Stimulated activated naive B cell treated with anti-CD40 and anti-IgM and Interleukin-4, amounts not matched to agents 10 μg/mL and 1 μg/mL and 100 μg/mL, for 72 hours (primary cell): ENCODE measurements at regions not wholly inside any gene's neighbourhood (a gene's known extent, or its start where the extent isn't known, plus 50 kb on each side); places are given as distances from the start of the nearest gene placed in this dataset.

Experiments
- ATAC-seq, 2 donors: fragments of 150-1000 bp; cut with Tn5 transposase; replicated peaks; 2 replicates each; pipeline ENCODE4 v1.10.0; 2021; ENCODE audit warnings: moderate library complexity in 1 of 2
- DNase-seq: peaks from one replicate; pipeline ENCODE4 v3.0.0; 2021
- H3K27ac Mint-ChIP-seq: one replicate; pipeline ENCODE4 v1.8.0; 2022; ENCODE audit warnings: mild to moderate bottlenecking, mixed read lengths
- H3K27me3 Mint-ChIP-seq, 2 donors: one replicate each; pipeline ENCODE4 v1.8.0; 2022; ENCODE audit warnings: mixed read lengths in 2 of 2
- H3K36me3 Mint-ChIP-seq, 2 donors: one replicate each; pipeline ENCODE4 v1.8.0; 2022; ENCODE audit warnings: mixed read lengths in 2 of 2, mild to moderate bottlenecking in 1 of 2
- H3K4me1 Mint-ChIP-seq, 2 donors: one replicate each; pipeline ENCODE4 v1.8.0; 2022; ENCODE audit warnings: mixed read lengths in 2 of 2, mild to moderate bottlenecking in 1 of 2
- H3K4me3 Mint-ChIP-seq, 2 donors: one replicate each; pipeline ENCODE4 v1.8.0; 2022; ENCODE audit warnings: mild to moderate bottlenecking in 2 of 2, mixed read lengths in 2 of 2, moderate library complexity in 1 of 2
- H3K9me3 Mint-ChIP-seq, 2 donors: one replicate each; pipeline ENCODE4 v1.8.0; 2022; ENCODE audit warnings: mixed read lengths in 2 of 2, mild to moderate bottlenecking in 1 of 2

GRCh38 chr3:180283251-180283650, 246.5 kb upstream of the PEX5L start:
- DNase-seq: no peak
- no peaks in the 10 kb centered on the region for H3K9me3 Mint-ChIP-seq

GRCh38 chr3:180284331-180285110, 247.8 kb upstream of the PEX5L start:
- no peaks in the 10 kb centered on the region for H3K4me1 Mint-ChIP-seq
- no peaks in the 10 kb centered on the region for H3K36me3 Mint-ChIP-seq
- H3K9me3 Mint-ChIP-seq: no peaks in the 10 kb centered on the region
- no peak overlapping the region for H3K4me3 Mint-ChIP-seq
- no peak for DNase-seq
- no peaks in the 10 kb centered on the region for H3K27me3 Mint-ChIP-seq
- no peak for ATAC-seq
- H3K27ac Mint-ChIP-seq: no peak overlapping the region

More at GRCh38 chr3:180283251-180283650, 246.5 kb upstream of the PEX5L start:
- no peaks in the 10 kb centered on the region for H3K27me3 Mint-ChIP-seq
- ATAC-seq: no peak
- no peaks in the 10 kb centered on the region for H3K36me3 Mint-ChIP-seq
- no peak overlapping the region for H3K4me3 Mint-ChIP-seq
- no peak overlapping the region for H3K27ac Mint-ChIP-seq
- H3K4me1 Mint-ChIP-seq: peaks cover 4 to 11% of the 10 kb centered on the region in 2 donors

- Mint-ChIP-seq H3K9me3 (peaks cover 0 to 4% of the 10 kb centered on the region in 2 donors), H3K4me1 (no peaks in the 10 kb centered on the region), H3K27me3 (no peaks in the 10 kb centered on the region), H3K4me3 (no peak overlapping the region), H3K27ac (no peak overlapping the region), H3K36me3 (no peaks in the 10 kb centered on the region)
- DNase-seq: no peak
- ATAC-seq: no peak
Observed at GRCh38 chr3:180287703-180288102, 251.0 kb upstream of the PEX5L start.

- H3K27ac Mint-ChIP-seq: no peak overlapping the region
- no peaks in the 10 kb centered on the region for H3K36me3 Mint-ChIP-seq
- peaks cover 0 to 4% of the 10 kb centered on the region in 2 donors for H3K9me3 Mint-ChIP-seq
- no peak overlapping the region for H3K4me3 Mint-ChIP-seq
- ATAC-seq (no peak), DNase-seq (no peak)
- H3K4me1 Mint-ChIP-seq: no peaks in the 10 kb centered on the region
- H3K27me3 Mint-ChIP-seq: no peaks in the 10 kb centered on the region
Observed at GRCh38 chr3:180288816-180289215, 252.1 kb upstream of the PEX5L start.

- ATAC-seq: no peak
Observed at GRCh38 chr3:180290300-180290699, 253.6 kb upstream of the PEX5L start.

GRCh38 chr3:180294282-180295027, 257.7 kb upstream of the PEX5L start:
- DNase-seq (no peak), ATAC-seq (no peak)
- no peaks in the 10 kb centered on the region for H3K27me3 Mint-ChIP-seq
- H3K27ac Mint-ChIP-seq: no peak overlapping the region
- H3K9me3 Mint-ChIP-seq: peaks cover 0 to 4% of the 10 kb centered on the region in 2 donors
- H3K4me1 Mint-ChIP-seq: no peaks in the 10 kb centered on the region
- H3K36me3 Mint-ChIP-seq: no peaks in the 10 kb centered on the region
- H3K4me3 Mint-ChIP-seq: no peak overlapping the region

More at GRCh38 chr3:180290300-180290699, 253.6 kb upstream of the PEX5L start:
- Mint-ChIP-seq H3K4me1 (no peaks in the 10 kb centered on the region), H3K27ac (no peak overlapping the region), H3K4me3 (no peak overlapping the region), H3K27me3 (no peaks in the 10 kb centered on the region), H3K9me3 (peaks cover 0 to 4% of the 10 kb centered on the region in 2 donors), H3K36me3 (no peaks in the 10 kb centered on the region)
- no peak for DNase-seq

- no peaks in the 10 kb centered on the region for H3K27me3 Mint-ChIP-seq
- no peak overlapping the region for H3K27ac Mint-ChIP-seq
- H3K36me3 Mint-ChIP-seq: no peaks in the 10 kb centered on the region
- no peak overlapping the region for H3K4me3 Mint-ChIP-seq
- no peaks in the 10 kb centered on the region for H3K4me1 Mint-ChIP-seq
- peaks cover 0 to under 1% of the 10 kb centered on the region in 2 donors for H3K9me3 Mint-ChIP-seq
- DNase-seq: no peak
- ATAC-seq: no peak
Observed at GRCh38 chr3:180295811-180296210, 259.1 kb upstream of the PEX5L start.

- Mint-ChIP-seq H3K27me3 (no peaks in the 10 kb centered on the region), H3K9me3 (no peaks in the 10 kb centered on the region), H3K27ac (no peak overlapping the region), H3K4me1 (no peaks in the 10 kb centered on the region), H3K36me3 (no peaks in the 10 kb centered on the region), H3K4me3 (no peak overlapping the region)
- DNase-seq: no peak
- ATAC-seq: no peak
Observed at GRCh38 chr3:180296971-180297370, 260.2 kb upstream of the PEX5L start.

GRCh38 chr3:180306155-180306554, 269.4 kb upstream of the PEX5L start:
- Mint-ChIP-seq H3K27ac (no peak overlapping the region), H3K27me3 (no peaks in the 10 kb centered on the region), H3K9me3 (no peaks in the 10 kb centered on the region), H3K36me3 (no peaks in the 10 kb centered on the region), H3K4me1 (no peaks in the 10 kb centered on the region), H3K4me3 (no peak overlapping the region)
- ATAC-seq: no peak
- DNase-seq: no peak

GRCh38 chr3:180306691-180307090, 270.0 kb upstream of the PEX5L start:
- Mint-ChIP-seq H3K4me3 (no peak overlapping the region), H3K36me3 (no peaks in the 10 kb centered on the region), H3K9me3 (no peaks in the 10 kb centered on the region), H3K27ac (no peak overlapping the region), H3K27me3 (no peaks in the 10 kb centered on the region), H3K4me1 (no peaks in the 10 kb centered on the region)
- no peak for ATAC-seq
- no peak for DNase-seq

- no peaks in the 10 kb centered on the region for H3K4me1 Mint-ChIP-seq
- ATAC-seq: no peak
- DNase-seq: no peak
- H3K27ac Mint-ChIP-seq: no peak overlapping the region
- no peak overlapping the region for H3K4me3 Mint-ChIP-seq
- H3K9me3 Mint-ChIP-seq: peaks cover 0 to 2% of the 10 kb centered on the region in 2 donors
- no peaks in the 10 kb centered on the region for H3K36me3 Mint-ChIP-seq
- no peaks in the 10 kb centered on the region for H3K27me3 Mint-ChIP-seq
Observed at GRCh38 chr3:180311242-180311641, 274.5 kb upstream of the PEX5L start.

GRCh38 chr3:180316321-180316720, 279.6 kb upstream of the PEX5L start:
- no peak for ATAC-seq
- Mint-ChIP-seq H3K36me3 (no peaks in the 10 kb centered on the region), H3K4me3 (no peak overlapping the region), H3K27me3 (no peaks in the 10 kb centered on the region), H3K9me3 (peaks cover 0 to 2% of the 10 kb centered on the region in 2 donors), H3K27ac (no peak overlapping the region), H3K4me1 (no peaks in the 10 kb centered on the region)
- DNase-seq: no peak

- DNase-seq (no peak), ATAC-seq (no peak)
- H3K27me3 Mint-ChIP-seq: no peaks in the 10 kb centered on the region
- no peak overlapping the region for H3K27ac Mint-ChIP-seq
- H3K36me3 Mint-ChIP-seq: no peaks in the 10 kb centered on the region
- H3K4me1 Mint-ChIP-seq: no peaks in the 10 kb centered on the region
- H3K9me3 Mint-ChIP-seq: no peaks in the 10 kb centered on the region
- no peak overlapping the region for H3K4me3 Mint-ChIP-seq
Observed at GRCh38 chr3:180319461-180319860, 282.5 kb upstream of the TTC14 start.

- Mint-ChIP-seq H3K27me3 (no peaks in the 10 kb centered on the region), H3K36me3 (no peaks in the 10 kb centered on the region), H3K4me3 (no peak overlapping the region), H3K9me3 (no peaks in the 10 kb centered on the region), H3K4me1 (no peaks in the 10 kb centered on the region), H3K27ac (no peak overlapping the region)
- no peak for ATAC-seq
- no peak for DNase-seq
Observed at GRCh38 chr3:180320631-180321030, 281.3 kb upstream of the TTC14 start.

- Mint-ChIP-seq H3K27me3 (no peaks in the 10 kb centered on the region), H3K4me1 (no peaks in the 10 kb centered on the region), H3K27ac (no peak overlapping the region), H3K9me3 (no peaks in the 10 kb centered on the region), H3K36me3 (no peaks in the 10 kb centered on the region), H3K4me3 (no peak overlapping the region)
- no peak for ATAC-seq
- DNase-seq: no peak
Observed at GRCh38 chr3:180321534-180321933, 280.4 kb upstream of the TTC14 start.
